Activated B cell treated with CpG ODN at 0.5 μM for 24 hours (primary cell): ENCODE measurements at regions not wholly inside any gene's neighbourhood (a gene's known extent, or its start where the extent isn't known, plus 50 kb on each side); places are given as distances from the start of the nearest gene placed in this dataset.

ENCODE experiments used
- ATAC-seq: fragments of 200-7000 bp; cut with Tn5 transposase; one replicate; pipeline ENCODE4 v1.10.0; 2021; ENCODE audit warnings: low read depth, mild to moderate bottlenecking, moderate library complexity
- CTCF ChIA-PET: fragments of 350-600 bp; sonication (Branson Sonifier 250); formaldehyde crosslinking; loops from one replicate; lab custom pipeline; 2021; ENCODE audit warnings: antibody characterized with exemption; lab: Charles Lee
- POLR2A ChIA-PET: fragments of 350-600 bp; sonication (Branson Sonifier 250); formaldehyde crosslinking; loops from one replicate; lab custom pipeline; 2021; ENCODE audit warnings: antibody characterized with exemption; lab: Charles Lee
- DNase-seq: peaks from one replicate; pipeline ENCODE4 v3.0.0; 2022
- H3K27ac Mint-ChIP-seq: one replicate; pipeline ENCODE4 v1.8.0; 2020; ENCODE audit warnings: mixed read lengths
- H3K27me3 Mint-ChIP-seq: one replicate; pipeline ENCODE4 v1.8.0; 2021; ENCODE audit warnings: mixed read lengths
- H3K36me3 Mint-ChIP-seq: one replicate; pipeline ENCODE4 v1.8.0; 2021; ENCODE audit warnings: low read depth, mixed read lengths
- H3K4me1 Mint-ChIP-seq: one replicate; pipeline ENCODE4 v1.8.0; 2021; ENCODE audit warnings: mixed read lengths
- H3K4me3 Mint-ChIP-seq: one replicate; pipeline ENCODE4 v1.8.0; 2020; ENCODE audit warnings: mild to moderate bottlenecking, mixed read lengths
- H3K9me3 Mint-ChIP-seq: one replicate; pipeline ENCODE4 v1.8.0; 2020; ENCODE audit warnings: mixed read lengths
- CTCF ChIP-seq: fragments of 200-600 bp; IDR thresholded peaks from one replicate; pipeline ENCODE4 v1.8.0; 2022; ENCODE audit warnings: antibody characterized with exemption, mild to moderate bottlenecking
- intact Hi-C: fragments of 100-400 bp; cut with micrococcal nuclease; formaldehyde crosslinking; loops from one replicate; pipeline ENCODE4 v1.15.1; 2024

GRCh38 chr5:136805466-136805865 lies 440.1 kb upstream of the TRPC7 start:
- H3K9me3 Mint-ChIP-seq = no peaks in the 10 kb centered on the region
- H3K27me3 Mint-ChIP-seq = no peaks in the 10 kb centered on the region
- POLR2A ChIA-PET = no interaction called here
- ATAC-seq = no peak
- CTCF ChIA-PET = no interaction called here
- H3K4me3 Mint-ChIP-seq = no peak overlapping the region
- H3K4me1 Mint-ChIP-seq = no peaks in the 10 kb centered on the region
- no peaks in the 10 kb centered on the region for H3K36me3 Mint-ChIP-seq
- intact Hi-C loops = no loop called here
- DNase-seq = no peak
- no peak overlapping the region for H3K27ac Mint-ChIP-seq
- TF ChIP-seq CTCF = no peak

DNA sequence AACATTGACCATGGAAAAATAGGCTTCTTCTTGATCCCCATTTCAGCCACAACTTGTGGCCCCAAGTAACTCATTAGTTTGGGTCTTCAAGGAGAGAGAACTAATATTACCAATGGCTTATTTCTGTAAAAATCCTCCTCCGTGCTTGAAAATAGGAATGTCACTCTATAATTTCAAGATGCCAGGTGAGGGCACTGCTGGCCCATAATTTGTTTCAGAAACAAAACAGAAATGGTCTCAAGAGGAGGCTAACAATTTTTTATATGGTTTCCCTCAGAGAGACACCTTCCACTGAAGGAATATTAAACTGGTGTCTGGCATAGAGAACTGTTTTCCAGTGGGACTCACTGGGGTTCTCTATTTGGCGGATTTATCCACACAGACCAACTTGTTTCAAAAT lies 437.0 kb upstream of the TRPC7 start:
- CTCF ChIA-PET = no interaction called here
- no peaks in the 10 kb centered on the region for H3K36me3 Mint-ChIP-seq
- H3K27ac Mint-ChIP-seq = no peak overlapping the region
- H3K9me3 Mint-ChIP-seq = peaks cover 2% of the 10 kb centered on the region
- peaks cover 3% of the 10 kb centered on the region for H3K27me3 Mint-ChIP-seq
- POLR2A ChIA-PET = no interaction called here
- intact Hi-C loops = no loop called here
- TF ChIP-seq CTCF = no peak
- ATAC-seq = no peak
- no peak overlapping the region for H3K4me3 Mint-ChIP-seq
- no peaks in the 10 kb centered on the region for H3K4me1 Mint-ChIP-seq
- DNase-seq = no peak

DNA sequence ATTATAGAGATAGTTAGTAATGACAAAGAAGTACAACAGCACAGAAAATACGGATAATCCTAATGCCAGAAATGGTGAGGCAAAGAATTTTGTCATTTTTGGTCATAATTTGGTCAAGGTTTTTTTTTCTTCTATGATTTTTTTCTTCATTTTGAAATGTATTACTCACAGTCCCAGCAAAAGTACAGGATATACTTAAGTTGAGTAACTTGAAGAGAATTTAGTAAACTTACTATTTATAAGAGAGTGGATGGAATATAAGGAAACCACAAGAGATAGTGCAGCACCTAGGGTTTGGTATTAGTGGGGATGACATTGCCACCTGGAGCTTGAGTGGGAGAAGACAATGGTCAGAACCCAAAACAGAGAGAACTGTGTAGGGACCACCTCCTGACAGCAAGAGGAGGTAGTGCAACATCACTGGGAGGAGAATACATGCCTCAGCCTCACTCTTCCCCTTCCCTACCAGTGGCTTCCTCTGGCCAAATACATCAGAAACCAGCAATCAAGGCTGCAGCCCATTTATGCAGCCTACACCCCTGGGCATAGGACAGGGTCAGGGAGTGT lies 434.5 kb upstream of the TRPC7 start:
- CTCF ChIA-PET = no interaction called here
- ATAC-seq (no peak), DNase-seq (no peak)
- H3K9me3 Mint-ChIP-seq = peaks cover 5% of the 10 kb centered on the region
- POLR2A ChIA-PET = no interaction called here
- intact Hi-C loops = no loop called here
- H3K4me1 Mint-ChIP-seq = no peaks in the 10 kb centered on the region
- H3K36me3 Mint-ChIP-seq = no peaks in the 10 kb centered on the region
- peaks cover 3% of the 10 kb centered on the region for H3K27me3 Mint-ChIP-seq
- no peak overlapping the region for H3K4me3 Mint-ChIP-seq
- TF ChIP-seq CTCF = no peak
- H3K27ac Mint-ChIP-seq = no peak overlapping the region

GRCh38 chr5:136793300-136793699 lies 428.0 kb upstream of the TRPC7 start:
- Mint-ChIP-seq H3K9me3 (peaks cover 5% of the 10 kb centered on the region), H3K27ac (no peak overlapping the region), H3K27me3 (no peaks in the 10 kb centered on the region), H3K4me3 (no peak overlapping the region), H3K36me3 (no peaks in the 10 kb centered on the region), H3K4me1 (no peaks in the 10 kb centered on the region)
- ATAC-seq = no peak
- no peak for DNase-seq
- CTCF ChIA-PET = no interaction called here
- no peak for TF ChIP-seq CTCF
- POLR2A ChIA-PET = no interaction called here
- intact Hi-C loops = no loop called here

- intact Hi-C loops = no loop called here
- DNase-seq (no peak), ATAC-seq (no peak)
- H3K4me1 Mint-ChIP-seq = no peaks in the 10 kb centered on the region
- no peaks in the 10 kb centered on the region for H3K9me3 Mint-ChIP-seq
- no peaks in the 10 kb centered on the region for H3K36me3 Mint-ChIP-seq
- no peak for TF ChIP-seq CTCF
- no peak overlapping the region for H3K4me3 Mint-ChIP-seq
- no peak overlapping the region for H3K27ac Mint-ChIP-seq
- H3K27me3 Mint-ChIP-seq = no peaks in the 10 kb centered on the region
- ChIA-PET POLR2A (no interaction called here), CTCF (no interaction called here)
These were observed 416.1 kb upstream of the TRPC7 start for GRCh38 chr5:136781464-136781863.
